ENCODE measurements at regions not wholly inside any gene's neighbourhood (a gene's known extent, or its start where the extent isn't known, plus 50 kb on each side); places are given as distances from the start of the nearest gene placed in this dataset.
"Not testable (repeated sequence)": the region's sequence is repeated elsewhere in the genome, so short reads cannot be mapped to it uniquely, and the experiment has no call there.

GRCh38 chr14:105752420-105752819 lies 226.0 kb downstream of the TMEM121 start:
- not testable (repeated sequence) for DNase-seq (ENCODE audit: low read depth in 2 of 2)

GRCh38 chr14:105760691-105761344 lies 234.4 kb downstream of the TMEM121 start:
- no peak for DNase-seq (ENCODE audit: low read depth in 2 of 2)

GRCh38 chr14:105761345-105761740 lies 235.0 kb downstream of the TMEM121 start:
- not testable (repeated sequence) for DNase-seq (ENCODE audit: low read depth in 2 of 2)

- DNase-seq (ENCODE audit: low read depth in 2 of 2), result no peak
Measured at GRCh38 chr14:105761842-105762241, 235.5 kb downstream of the TMEM121 start.

GRCh38 chr14:105762262-105762661 lies 235.9 kb downstream of the TMEM121 start:
- DNase-seq (ENCODE audit: low read depth in 2 of 2), result not testable (repeated sequence)

- DNase-seq (ENCODE audit: low read depth in 2 of 2), result not testable (repeated sequence)
Measured at GRCh38 chr14:105764254-105764901, 238.0 kb downstream of the TMEM121 start.

- not testable (repeated sequence) for DNase-seq (ENCODE audit: low read depth in 2 of 2)
Measured at GRCh38 chr14:105765072-105765825, 238.9 kb downstream of the TMEM121 start.

- DNase-seq (ENCODE audit: low read depth in 2 of 2), result no peak
Measured at GRCh38 chr14:105765893-105766614, 239.7 kb downstream of the TMEM121 start.

- no peak for DNase-seq (ENCODE audit: low read depth in 2 of 2)
Measured at GRCh38 chr14:105767315-105767714, 240.9 kb downstream of the TMEM121 start.

GRCh38 chr14:105768039-105768438 lies 241.7 kb downstream of the TMEM121 start:
- not testable (repeated sequence) for DNase-seq (ENCODE audit: low read depth in 2 of 2)

GRCh38 chr14:105769061-105769730 lies 242.8 kb downstream of the TMEM121 start:
- DNase-seq (ENCODE audit: low read depth in 2 of 2), result not testable (repeated sequence)

- not testable (repeated sequence) for DNase-seq (ENCODE audit: low read depth in 2 of 2)
Measured at GRCh38 chr14:105770619-105771216, 244.3 kb downstream of the TMEM121 start.

GRCh38 chr14:105771261-105772226 lies 245.2 kb downstream of the TMEM121 start:
- DNase-seq (ENCODE audit: low read depth in 2 of 2), result not testable (repeated sequence)

GRCh38 chr14:105772710-105773250 lies 246.4 kb downstream of the TMEM121 start:
- DNase-seq (ENCODE audit: low read depth in 2 of 2), result not testable (repeated sequence)

- DNase-seq (ENCODE audit: low read depth in 2 of 2), result no peak
Measured at GRCh38 chr14:105773584-105773983, 247.2 kb downstream of the TMEM121 start.

GRCh38 chr14:105774001-105774400 lies 247.6 kb downstream of the TMEM121 start:
- no peak for DNase-seq (ENCODE audit: low read depth in 2 of 2)

GRCh38 chr14:105774585-105775348 lies 248.4 kb downstream of the TMEM121 start:
- DNase-seq (ENCODE audit: low read depth in 2 of 2), result not testable (repeated sequence)

- not testable (repeated sequence) for DNase-seq (ENCODE audit: low read depth in 2 of 2)
Measured at GRCh38 chr14:105775349-105775923, 249.1 kb downstream of the TMEM121 start.

Measured in stimulated activated CD8-positive, alpha-beta memory T cell treated with anti-CD3 and anti-CD28 coated beads, Interleukin-7, amount 100 ng/mL, for 1 hour (primary cell).